ENCODE measurements at regions not wholly inside any gene's neighbourhood (a gene's known extent, or its start where the extent isn't known, plus 50 kb on each side); places are given as distances from the start of the nearest gene placed in this dataset.

- ChIA-PET POLR2A (ENCODE audit: partially characterized antibody) (no interaction called here), CTCF (ENCODE audit: partially characterized antibody) (no interaction called here)
- H3K36me3 Mint-ChIP-seq = no peaks in the 10 kb centered on the region
- Histone ChIP-seq H3K27ac (ENCODE audit: low read depth, low read length) (no peak overlapping the region), H3K9me3 (ENCODE audit: control insufficient read depth in 1 of 2, low read length in 2 of 2) (no peaks in the 10 kb centered on the region), H3K36me3 (ENCODE audit: insufficient read depth, low read length) (no peaks in the 10 kb centered on the region), H3K4me1 (ENCODE audit: insufficient read depth, low read length) (no peaks in the 10 kb centered on the region), H3K27me3 (ENCODE audit: insufficient read depth, low read length) (no peaks in the 10 kb centered on the region), H3K4me3 (ENCODE audit: low read length in 2 of 2) (no peak overlapping the region)
- intact Hi-C loops (cut with micrococcal nuclease) = no loop called here
- no peak overlapping the region for H3K27ac Mint-ChIP-seq
- no peaks in the 10 kb centered on the region for H3K27me3 Mint-ChIP-seq
- peaks cover 3 to 19% (median 7%) of the 10 kb centered on the region in 8 donors for H3K9me3 Mint-ChIP-seq
- DNase-seq = no peak
- no peaks in the 10 kb centered on the region for H3K4me1 Mint-ChIP-seq
- no peak overlapping the region for H3K4me3 Mint-ChIP-seq
These were observed 498.5 kb upstream of the ADAMTS9 start for GRCh38 chr3:65186268-65186667.

GRCh38 chr3:65182682-65183081, 494.9 kb upstream of the ADAMTS9 start:
- DNase-seq = no peak
- H3K4me3 Mint-ChIP-seq = no peak overlapping the region

GRCh38 chr3:65182085-65182484, 494.3 kb upstream of the ADAMTS9 start:
- POLR2A ChIA-PET (ENCODE audit: partially characterized antibody) = no interaction called here
- Histone ChIP-seq H3K4me1 (ENCODE audit: insufficient read depth, low read length) (no peaks in the 10 kb centered on the region), H3K36me3 (ENCODE audit: insufficient read depth, low read length) (no peaks in the 10 kb centered on the region), H3K4me3 (ENCODE audit: low read length in 2 of 2) (no peak overlapping the region), H3K27ac (ENCODE audit: low read depth, low read length) (no peak overlapping the region), H3K9me3 (ENCODE audit: control insufficient read depth in 1 of 2, low read length in 2 of 2) (no peaks in the 10 kb centered on the region), H3K27me3 (ENCODE audit: insufficient read depth, low read length) (no peaks in the 10 kb centered on the region)
- Mint-ChIP-seq H3K9me3 (peaks cover 2 to 10% (median 3%) of the 10 kb centered on the region in 8 donors), H3K36me3 (no peaks in the 10 kb centered on the region), H3K27ac (no peak overlapping the region), H3K4me3 (no peak overlapping the region), H3K27me3 (no peaks in the 10 kb centered on the region), H3K4me1 (no peaks in the 10 kb centered on the region)
- DNase-seq = no peak
- CTCF ChIA-PET (ENCODE audit: partially characterized antibody) = no interaction called here
- intact Hi-C loops (cut with micrococcal nuclease) = no loop called here

More at GRCh38 chr3:65182682-65183081, 494.9 kb upstream of the ADAMTS9 start:
- no peaks in the 10 kb centered on the region for H3K9me3 ChIP-seq (ENCODE audit: control insufficient read depth in 1 of 2, low read length in 2 of 2)
- no peaks in the 10 kb centered on the region for H3K36me3 ChIP-seq (ENCODE audit: insufficient read depth, low read length)
- ChIA-PET POLR2A (ENCODE audit: partially characterized antibody) (no interaction called here), CTCF (ENCODE audit: partially characterized antibody) (no interaction called here)
- H3K27me3 ChIP-seq (ENCODE audit: insufficient read depth, low read length) = no peaks in the 10 kb centered on the region
- Mint-ChIP-seq H3K27ac (no peak overlapping the region), H3K9me3 (peaks cover 2 to 10% (median 3%) of the 10 kb centered on the region in 8 donors), H3K4me1 (no peaks in the 10 kb centered on the region), H3K36me3 (no peaks in the 10 kb centered on the region), H3K27me3 (no peaks in the 10 kb centered on the region)
- no peak overlapping the region for H3K4me3 ChIP-seq (ENCODE audit: low read length in 2 of 2)
- intact Hi-C loops (cut with micrococcal nuclease) = no loop called here
- no peak overlapping the region for H3K27ac ChIP-seq (ENCODE audit: low read depth, low read length)
- no peaks in the 10 kb centered on the region for H3K4me1 ChIP-seq (ENCODE audit: insufficient read depth, low read length)

- H3K27me3 Mint-ChIP-seq = no peaks in the 10 kb centered on the region
- POLR2A ChIA-PET (ENCODE audit: partially characterized antibody) = no interaction called here
- H3K9me3 Mint-ChIP-seq = peaks cover 0 to 10% (median 3%) of the 10 kb centered on the region in 8 donors
- H3K4me3 Mint-ChIP-seq = no peak overlapping the region
- Histone ChIP-seq H3K27me3 (ENCODE audit: insufficient read depth, low read length) (no peaks in the 10 kb centered on the region), H3K27ac (ENCODE audit: low read depth, low read length) (no peak overlapping the region), H3K4me3 (ENCODE audit: low read length in 2 of 2) (no peak overlapping the region), H3K36me3 (ENCODE audit: insufficient read depth, low read length) (no peaks in the 10 kb centered on the region), H3K4me1 (ENCODE audit: insufficient read depth, low read length) (no peaks in the 10 kb centered on the region), H3K9me3 (ENCODE audit: control insufficient read depth in 1 of 2, low read length in 2 of 2) (no peaks in the 10 kb centered on the region)
- no peak overlapping the region for H3K27ac Mint-ChIP-seq
- DNase-seq = no peak
- no peaks in the 10 kb centered on the region for H3K4me1 Mint-ChIP-seq
- no peaks in the 10 kb centered on the region for H3K36me3 Mint-ChIP-seq
- intact Hi-C loops (cut with micrococcal nuclease) = no loop called here
- CTCF ChIA-PET (ENCODE audit: partially characterized antibody) = no interaction called here
These were observed 493.6 kb upstream of the ADAMTS9 start for GRCh38 chr3:65181391-65181871.

GRCh38 chr3:65178703-65179102, 490.9 kb upstream of the ADAMTS9 start:
- Mint-ChIP-seq H3K27me3 (no peaks in the 10 kb centered on the region), H3K9me3 (peaks cover 0 to 10% (median under 1%) of the 10 kb centered on the region in 8 donors), H3K4me3 (no peak overlapping the region), H3K27ac (no peak overlapping the region), H3K36me3 (no peaks in the 10 kb centered on the region), H3K4me1 (no peaks in the 10 kb centered on the region)
- ChIA-PET CTCF (ENCODE audit: partially characterized antibody) (no interaction called here), POLR2A (ENCODE audit: partially characterized antibody) (no interaction called here)
- intact Hi-C loops (cut with micrococcal nuclease) = no loop called here
- Histone ChIP-seq H3K4me3 (ENCODE audit: low read length in 2 of 2) (no peak overlapping the region), H3K27ac (ENCODE audit: low read depth, low read length) (no peak overlapping the region), H3K36me3 (ENCODE audit: insufficient read depth, low read length) (no peaks in the 10 kb centered on the region), H3K4me1 (ENCODE audit: insufficient read depth, low read length) (no peaks in the 10 kb centered on the region), H3K9me3 (ENCODE audit: control insufficient read depth in 1 of 2, low read length in 2 of 2) (no peaks in the 10 kb centered on the region), H3K27me3 (ENCODE audit: insufficient read depth, low read length) (no peaks in the 10 kb centered on the region)
- no peak for DNase-seq

GRCh38 chr3:65177960-65178376, 490.2 kb upstream of the ADAMTS9 start:
- ChIA-PET CTCF (ENCODE audit: partially characterized antibody) (no interaction called here), POLR2A (ENCODE audit: partially characterized antibody) (no interaction called here)
- Mint-ChIP-seq H3K36me3 (no peaks in the 10 kb centered on the region), H3K4me3 (no peak overlapping the region), H3K4me1 (no peaks in the 10 kb centered on the region), H3K9me3 (peaks cover 0 to 11% (median under 1%) of the 10 kb centered on the region in 8 donors), H3K27ac (no peak overlapping the region), H3K27me3 (no peaks in the 10 kb centered on the region)
- Histone ChIP-seq H3K27ac (ENCODE audit: low read depth, low read length) (no peak overlapping the region), H3K9me3 (ENCODE audit: control insufficient read depth in 1 of 2, low read length in 2 of 2) (no peaks in the 10 kb centered on the region), H3K4me3 (ENCODE audit: low read length in 2 of 2) (no peak overlapping the region), H3K36me3 (ENCODE audit: insufficient read depth, low read length) (no peaks in the 10 kb centered on the region), H3K27me3 (ENCODE audit: insufficient read depth, low read length) (no peaks in the 10 kb centered on the region), H3K4me1 (ENCODE audit: insufficient read depth, low read length) (no peaks in the 10 kb centered on the region)
- intact Hi-C loops (cut with micrococcal nuclease) = no loop called here
- DNase-seq = no peak

- POLR2A ChIA-PET (ENCODE audit: partially characterized antibody) = no interaction called here
- Mint-ChIP-seq H3K4me3 (no peak overlapping the region), H3K36me3 (no peaks in the 10 kb centered on the region), H3K9me3 (peaks cover 0 to 13% (median 4%) of the 10 kb centered on the region in 8 donors), H3K27ac (no peak overlapping the region), H3K4me1 (no peaks in the 10 kb centered on the region), H3K27me3 (no peaks in the 10 kb centered on the region)
- DNase-seq = no peak
- no peak overlapping the region for H3K4me3 ChIP-seq (ENCODE audit: low read length in 2 of 2)
- intact Hi-C loops (cut with micrococcal nuclease) = no loop called here
- H3K27ac ChIP-seq (ENCODE audit: low read depth, low read length) = no peak overlapping the region
- H3K9me3 ChIP-seq (ENCODE audit: control insufficient read depth in 1 of 2, low read length in 2 of 2) = no peaks in the 10 kb centered on the region
- no peaks in the 10 kb centered on the region for H3K36me3 ChIP-seq (ENCODE audit: insufficient read depth, low read length)
- H3K27me3 ChIP-seq (ENCODE audit: insufficient read depth, low read length) = no peaks in the 10 kb centered on the region
- H3K4me1 ChIP-seq (ENCODE audit: insufficient read depth, low read length) = no peaks in the 10 kb centered on the region
- CTCF ChIA-PET (ENCODE audit: partially characterized antibody) = no interaction called here
These were observed 486.9 kb upstream of the ADAMTS9 start for GRCh38 chr3:65174713-65175112.

GRCh38 chr3:65173841-65174240, 486.0 kb upstream of the ADAMTS9 start:
- Histone ChIP-seq H3K4me1 (ENCODE audit: insufficient read depth, low read length) (no peaks in the 10 kb centered on the region), H3K4me3 (ENCODE audit: low read length in 2 of 2) (no peak overlapping the region), H3K27me3 (ENCODE audit: insufficient read depth, low read length) (no peaks in the 10 kb centered on the region), H3K9me3 (ENCODE audit: control insufficient read depth in 1 of 2, low read length in 2 of 2) (no peaks in the 10 kb centered on the region), H3K27ac (ENCODE audit: low read depth, low read length) (no peak overlapping the region), H3K36me3 (ENCODE audit: insufficient read depth, low read length) (no peaks in the 10 kb centered on the region)
- no peak overlapping the region for H3K27ac Mint-ChIP-seq
- H3K27me3 Mint-ChIP-seq = no peaks in the 10 kb centered on the region
- CTCF ChIA-PET (ENCODE audit: partially characterized antibody) = no interaction called here
- intact Hi-C loops (cut with micrococcal nuclease) = no loop called here
- no peaks in the 10 kb centered on the region for H3K4me1 Mint-ChIP-seq
- DNase-seq = no peak
- H3K4me3 Mint-ChIP-seq = no peak overlapping the region
- POLR2A ChIA-PET (ENCODE audit: partially characterized antibody) = no interaction called here
- H3K36me3 Mint-ChIP-seq = no peaks in the 10 kb centered on the region
- peaks cover 0 to 13% (median 4%) of the 10 kb centered on the region in 8 donors for H3K9me3 Mint-ChIP-seq

Data from CD4-positive, alpha-beta memory T cell (primary cell).